SK-N-SH (cell line): ENCODE measurements at regions not wholly inside any gene's neighbourhood (a gene's known extent, or its start where the extent isn't known, plus 50 kb on each side); places are given as distances from the start of the nearest gene placed in this dataset.

Experiments
- CTCF ChIA-PET: fragments of 300-600, 350-600 bp; formaldehyde crosslinking; extraction: SDS; loops from one replicate; lab custom pipeline; 2021; lab: Yijun Ruan, JAX
- POLR2A ChIA-PET: fragments of 350-600 bp; sonication (Branson Sonifier 250); formaldehyde crosslinking; extraction: SDS; loops from one replicate; lab custom pipeline; 2020; ENCODE audit warnings: antibody characterized with exemption, inconsistent platforms; lab: Yijun Ruan, JAX
- DNase-seq: peaks from one replicate; pipeline ENCODE4 v3.0.0; 2012
- H2AFZ ChIP-seq: fragments of 200-600 bp; sonication (generic); 2 replicates; pipeline ENCODE4 v1.8.1; 2016; ENCODE audit warnings: antibody characterized with exemption, mild to moderate bottlenecking, low read depth
- H3F3A ChIP-seq: fragments of 200-600 bp; sonication (generic); replicated peaks from 2 replicates; pipeline ENCODE3; 2016; ENCODE audit warnings: antibody characterized with exemption, mild to moderate bottlenecking; ENCODE audit not compliant: insufficient read depth
- H3K27ac ChIP-seq, 2 experiments: fragments of 200-500 bp in 1 of 2; fragments of 200-600 bp in 1 of 2; sonication (Bioruptor generic) in 1 of 2; sonication (generic), shearing (Covaris generic) in 1 of 2; 2 replicates each; pipeline versions ENCODE4 v1.5.1 to v1.6.1; 2014 to 2016; ENCODE audit warnings: low read depth in 2 of 2, inconsistent platforms in 1 of 2, low read length in 1 of 2, mild to moderate bottlenecking in 1 of 2, mixed read lengths in 1 of 2
- H3K27me3 ChIP-seq: fragments of 200-600 bp; sonication (generic), shearing (Covaris generic); 2 replicates; pipeline ENCODE4 v1.6.1; 2016; ENCODE audit warnings: mixed run types; ENCODE audit not compliant: insufficient read depth
- H3K36me3 ChIP-seq, 2 experiments: fragments of 200-500 bp in 1 of 2; fragments of 200-600 bp in 1 of 2; sonication (Bioruptor generic) in 1 of 2; sonication (generic) in 1 of 2; replicated peaks in 1 of 2; 2 replicates each; pipeline versions ENCODE3 to v1.5.1; 2014 to 2016; ENCODE audit warnings: low read length in 1 of 2, mild to moderate bottlenecking in 1 of 2; ENCODE audit not compliant: insufficient read depth in 2 of 2, control insufficient read depth in 1 of 2
- H3K4me1 ChIP-seq, 2 experiments: fragments of 200-500 bp in 1 of 2; fragments of 200-600 bp in 1 of 2; sonication (Bioruptor generic) in 1 of 2; sonication (generic), shearing (Covaris generic) in 1 of 2; 2 replicates each; pipeline versions ENCODE4 v1.5.1 to v1.6.1; 2014 to 2016; ENCODE audit warnings: low read depth in 1 of 2, low read length in 1 of 2, mixed run types in 1 of 2; ENCODE audit not compliant: insufficient read depth in 2 of 2, control insufficient read depth in 1 of 2
- H3K4me2 ChIP-seq: fragments of 200-600 bp; sonication (generic), shearing (Covaris generic); 2 replicates; pipeline ENCODE4 v1.6.1; 2017; ENCODE audit warnings: mixed run types
- H3K4me3 ChIP-seq, 2 experiments: fragments of 200-500 bp in 1 of 2; fragments of 200-600 bp in 1 of 2; sonication (Bioruptor generic) in 1 of 2; sonication (generic), shearing (Covaris generic) in 1 of 2; 2 replicates each; pipeline versions ENCODE4 v1.5.1 to v1.8.1; 2014 to 2016; ENCODE audit warnings: low read depth in 2 of 2, inconsistent platforms in 1 of 2, low read length in 1 of 2, mild to moderate bottlenecking in 1 of 2, mixed read lengths in 1 of 2, moderate library complexity in 1 of 2
- H3K79me2 ChIP-seq: fragments of 200-600 bp; sonication (generic); 2 replicates; pipeline ENCODE4 v1.8.1; 2017; ENCODE audit warnings: mild to moderate bottlenecking; ENCODE audit not compliant: insufficient read depth
- H3K9ac ChIP-seq: fragments of 200-600 bp; sonication (generic); 2 replicates; pipeline ENCODE4 v1.6.1; 2017; ENCODE audit warnings: mixed run types
- H3K9me2 ChIP-seq: fragments of 200-600 bp; sonication (generic); 2 replicates; pipeline ENCODE4 v1.6.1; 2017; ENCODE audit warnings: mixed run types
- H3K9me3 ChIP-seq: fragments of 200-600 bp; sonication (generic); 2 replicates; pipeline ENCODE4 v1.6.1; 2017; ENCODE audit warnings: mixed run types, mild to moderate bottlenecking, moderate library complexity
- H4K20me1 ChIP-seq: fragments of 200-600 bp; sonication (generic); 2 replicates; pipeline ENCODE4 v1.6.1; 2017; ENCODE audit warnings: mild to moderate bottlenecking, mixed run types; ENCODE audit not compliant: insufficient read depth
- EP300 ChIP-seq, 2 experiments: IDR thresholded peaks; 2 replicates each; pipeline versions ENCODE4 v1.4.0 to v1.6.1; 2012; ENCODE audit warnings: borderline replicate concordance in 1 of 2, low read depth in 1 of 2, low read length in 1 of 2
- GABPA ChIP-seq: IDR thresholded peaks from 2 replicates; pipeline ENCODE4 v1.4.0; 2012; ENCODE audit warnings: low read depth, mild to moderate bottlenecking
- IRF3 ChIP-seq: fragments of 150-350 bp; IDR thresholded peaks from 2 replicates; pipeline ENCODE4 v1.6.1; 2016; ENCODE audit warnings: mild to moderate bottlenecking, low read depth, low read length
- JUND ChIP-seq: IDR thresholded peaks from 2 replicates; pipeline ENCODE4 v1.4.0; 2012
- MXI1 ChIP-seq: IDR thresholded peaks from 2 replicates; pipeline ENCODE4 v1.6.1; 2012; ENCODE audit warnings: mild to moderate bottlenecking, low read depth, low read length, improper control_type of control experiment
- NRF1 ChIP-seq: IDR thresholded peaks from 2 replicates; pipeline ENCODE4 v1.6.1; 2012; ENCODE audit warnings: low read depth, mild to moderate bottlenecking, low read length
- PBX3 ChIP-seq: IDR thresholded peaks from 2 replicates; pipeline ENCODE4; 2012
- RFX5 ChIP-seq: IDR thresholded peaks from 2 replicates; pipeline ENCODE4 v1.6.1; 2012; ENCODE audit warnings: mild to moderate bottlenecking, improper control_type of control experiment, low read length
- WGBS: methylation state at CpG from one replicate; pipeline ENCODE4 v1.1.6; 2017; ENCODE audit warnings: low lambda C conversion rate; 5-methylcytosine and 5-hydroxymethylcytosine counted together
- TF ChIP-seq, protein P1 (sequence below): fragments of 200-600 bp; sonication (generic); IDR thresholded peaks from 2 replicates; pipeline ENCODE4 v1.6.1; 2017; ENCODE audit warnings: antibody characterized with exemption, mild to moderate bottlenecking, moderate library complexity

DNA sequence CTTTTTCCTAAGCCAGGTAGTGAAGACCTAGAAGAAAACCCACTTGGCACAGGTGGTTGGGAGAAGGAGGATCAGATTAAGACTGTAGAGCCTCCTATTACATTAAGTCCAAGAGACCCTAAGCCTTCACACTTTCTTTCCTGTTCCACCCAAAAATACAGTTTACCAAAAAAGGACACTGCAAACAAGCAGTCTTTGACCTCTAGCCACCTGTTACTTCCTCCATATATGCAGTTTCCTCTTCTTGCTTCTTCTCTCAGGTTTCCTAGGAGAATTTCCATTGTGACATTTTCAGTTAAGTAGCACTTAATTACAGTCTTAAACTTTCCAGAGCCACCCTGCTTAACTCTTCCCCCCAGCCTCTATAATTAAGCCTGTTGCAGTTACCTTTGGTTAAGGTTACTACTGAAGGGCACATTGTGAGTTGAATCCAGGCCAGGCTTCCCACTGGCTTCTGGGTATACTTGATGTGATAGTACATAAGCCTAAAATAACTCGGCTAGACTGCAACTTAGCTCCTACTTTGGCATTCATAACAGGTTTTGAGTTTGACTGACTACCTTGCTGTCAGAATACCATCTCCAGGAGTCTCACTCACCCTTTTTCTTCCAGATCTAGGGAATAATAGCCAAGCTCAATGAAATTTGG lies 114.2 kb upstream of the UMPS start:
- Histone ChIP-seq H4K20me1 (no peaks in the 10 kb centered on the region), H3K4me3 (no peak overlapping the region), H3K9me2 (no peaks in the 10 kb centered on the region), H3K9me3 (no peaks in the 10 kb centered on the region), H3F3A (no peaks in the 10 kb centered on the region)
- DNase-seq = no peak
- CTCF ChIA-PET = interaction anchor here (0.8 kb wide), 1 partner anchor 51 kb away, joined by 3 read pairs; no protein-coding TSS in a partner anchor
- TF ChIP-seq NRF1 (no peak), RFX5 (no peak), JUND (no peak), PBX3 (no peak), EP300 (IDR thresholded peaks at IDR 0.05; ENCODE audit: borderline replicate concordance in 1 of 2, low read depth in 1 of 2, low read length in 1 of 2) (no peak), IRF3 (no peak), MXI1 (no peak)
- TF ChIP-seq, protein P1, sequence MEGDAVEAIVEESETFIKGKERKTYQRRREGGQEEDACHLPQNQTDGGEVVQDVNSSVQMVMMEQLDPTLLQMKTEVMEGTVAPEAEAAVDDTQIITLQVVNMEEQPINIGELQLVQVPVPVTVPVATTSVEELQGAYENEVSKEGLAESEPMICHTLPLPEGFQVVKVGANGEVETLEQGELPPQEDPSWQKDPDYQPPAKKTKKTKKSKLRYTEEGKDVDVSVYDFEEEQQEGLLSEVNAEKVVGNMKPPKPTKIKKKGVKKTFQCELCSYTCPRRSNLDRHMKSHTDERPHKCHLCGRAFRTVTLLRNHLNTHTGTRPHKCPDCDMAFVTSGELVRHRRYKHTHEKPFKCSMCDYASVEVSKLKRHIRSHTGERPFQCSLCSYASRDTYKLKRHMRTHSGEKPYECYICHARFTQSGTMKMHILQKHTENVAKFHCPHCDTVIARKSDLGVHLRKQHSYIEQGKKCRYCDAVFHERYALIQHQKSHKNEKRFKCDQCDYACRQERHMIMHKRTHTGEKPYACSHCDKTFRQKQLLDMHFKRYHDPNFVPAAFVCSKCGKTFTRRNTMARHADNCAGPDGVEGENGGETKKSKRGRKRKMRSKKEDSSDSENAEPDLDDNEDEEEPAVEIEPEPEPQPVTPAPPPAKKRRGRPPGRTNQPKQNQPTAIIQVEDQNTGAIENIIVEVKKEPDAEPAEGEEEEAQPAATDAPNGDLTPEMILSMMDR = no peak
- TF ChIP-seq, all 33 proteins: peak for 0
- POLR2A ChIA-PET = no interaction called here
- Histone ChIP-seq H3K4me2 (no peak overlapping the region), H3K79me2 (no peaks in the 10 kb centered on the region), H3K27ac (no peak overlapping the region), H2AFZ (no peak overlapping the region), H3K27me3 (no peaks in the 10 kb centered on the region), H3K4me1 (no peaks in the 10 kb centered on the region), H3K36me3 (no peaks in the 10 kb centered on the region), H3K9ac (no peak overlapping the region)
- WGBS = 100% methylated on average over 1 of the region's 1 CpG

- Histone ChIP-seq H3K27ac (no peak overlapping the region), H3K4me1 (no peaks in the 10 kb centered on the region), H3K4me2 (no peak overlapping the region), H2AFZ (no peak overlapping the region), H4K20me1 (no peaks in the 10 kb centered on the region), H3K9me3 (no peaks in the 10 kb centered on the region), H3K9ac (no peak overlapping the region), H3K4me3 (no peak overlapping the region), H3K79me2 (no peaks in the 10 kb centered on the region), H3K27me3 (no peaks in the 10 kb centered on the region), H3F3A (no peaks in the 10 kb centered on the region), H3K9me2 (no peaks in the 10 kb centered on the region), H3K36me3 (no peaks in the 10 kb centered on the region)
- no peak for TF ChIP-seq GABPA
- ChIA-PET POLR2A (interaction anchor here (0.6 kb wide), 1 partner anchor 16 kb away, joined by 3 read pairs; no protein-coding TSS in a partner anchor), CTCF (interaction anchor here (0.8 to 1.1 kb wide), 2 partner anchors 54 to 72 kb away, joined by 3 to 5 read pairs; no protein-coding TSS in a partner anchor)
- WGBS = 65% methylated on average over 1 of the region's 1 CpG
- DNase-seq = no peak
Observed at GRCh38 chr3:124617177-124617576, 113.1 kb upstream of the UMPS start.
